Activated CD8-positive, alpha-beta T cell treated with anti-CD3 and anti-CD28 coated beads, Interleukin-2, amount 10 ng/mL, durations not matched to agents 7 days and 5 days (primary cell): ENCODE measurements at regions not wholly inside any gene's neighbourhood (a gene's known extent, or its start where the extent isn't known, plus 50 kb on each side); places are given as distances from the start of the nearest gene placed in this dataset.

Source experiments
- ATAC-seq: fragments of 150-1000 bp; cut with Tn5 transposase; one replicate; pipeline ENCODE4 v1.10.0; 2021; ENCODE audit warnings: moderate library complexity
- CTCF ChIA-PET: fragments of 350-600 bp; sonication (Branson Sonifier 250); formaldehyde crosslinking; loops from one replicate; lab custom pipeline; 2021; ENCODE audit warnings: antibody characterized with exemption; lab: Charles Lee
- POLR2A ChIA-PET: fragments of 350-600 bp; sonication (Branson Sonifier 250); formaldehyde crosslinking; loops from one replicate; lab custom pipeline; 2021; ENCODE audit warnings: antibody characterized with exemption; lab: Charles Lee
- DNase-seq: peaks from one replicate; pipeline ENCODE4 v3.0.0-alpha.2; 2020
- H3K27ac Mint-ChIP-seq: one replicate; pipeline ENCODE4 v1.8.0; 2021; ENCODE audit warnings: mild to moderate bottlenecking, mixed read lengths
- H3K27me3 Mint-ChIP-seq: one replicate; pipeline ENCODE4 v1.8.0; 2021; ENCODE audit warnings: low read depth, mixed read lengths
- H3K36me3 Mint-ChIP-seq: one replicate; pipeline ENCODE4 v1.8.0; 2021; ENCODE audit warnings: low read depth, mixed read lengths
- H3K4me1 Mint-ChIP-seq: one replicate; pipeline ENCODE4 v1.8.0; 2021; ENCODE audit warnings: low read depth, mixed read lengths
- H3K4me3 Mint-ChIP-seq: one replicate; pipeline ENCODE4 v1.8.0; 2021; ENCODE audit warnings: mild to moderate bottlenecking, mixed read lengths
- H3K9me3 Mint-ChIP-seq: one replicate; pipeline ENCODE4 v1.8.0; 2022; ENCODE audit warnings: mixed read lengths; ENCODE audit not compliant: insufficient read depth

GRCh38 chr13:63435667-63436324 is 2020.1 kb upstream of the PCDH20 start:
- no peak overlapping the region for H3K27ac Mint-ChIP-seq

GRCh38 chr13:63433546-63434150 is 2018.0 kb upstream of the PCDH20 start:
- H3K27ac Mint-ChIP-seq, result no peak overlapping the region
- no peaks in the 10 kb centered on the region for H3K4me1 Mint-ChIP-seq
- ChIA-PET POLR2A (no interaction called here), CTCF (no interaction called here)
- no peaks in the 10 kb centered on the region for H3K27me3 Mint-ChIP-seq
- H3K36me3 Mint-ChIP-seq, result no peaks in the 10 kb centered on the region
- H3K9me3 Mint-ChIP-seq, result no peaks in the 10 kb centered on the region
- ATAC-seq (no peak), DNase-seq (no peak)
- H3K4me3 Mint-ChIP-seq, result no peak overlapping the region

More at GRCh38 chr13:63435667-63436324, 2020.1 kb upstream of the PCDH20 start:
- ChIA-PET POLR2A (interaction anchor here (0.9 kb wide), 1 partner anchor 97 kb away, joined by 3 read pairs; no protein-coding TSS in a partner anchor), CTCF (no interaction called here)
- ATAC-seq, result no peak
- Mint-ChIP-seq H3K36me3 (no peaks in the 10 kb centered on the region), H3K9me3 (peaks cover 6% of the 10 kb centered on the region), H3K27me3 (no peaks in the 10 kb centered on the region), H3K4me1 (no peaks in the 10 kb centered on the region), H3K4me3 (no peak overlapping the region)
- DNase-seq, result no peak

- DNase-seq (no peak), ATAC-seq (no peak)
- Mint-ChIP-seq H3K27me3 (no peaks in the 10 kb centered on the region), H3K9me3 (peaks cover 18% of the 10 kb centered on the region), H3K4me1 (no peaks in the 10 kb centered on the region), H3K27ac (no peak overlapping the region), H3K4me3 (no peak overlapping the region), H3K36me3 (no peaks in the 10 kb centered on the region)
- POLR2A ChIA-PET, result no interaction called here
- CTCF ChIA-PET, result no interaction called here
Measured at GRCh38 chr13:63427170-63427569, 2011.5 kb upstream of the PCDH20 start.

GRCh38 chr13:63425131-63425530 is 2009.5 kb upstream of the PCDH20 start:
- H3K27me3 Mint-ChIP-seq, result no peaks in the 10 kb centered on the region
- no peaks in the 10 kb centered on the region for H3K36me3 Mint-ChIP-seq
- POLR2A ChIA-PET, result no interaction called here
- no peak overlapping the region for H3K4me3 Mint-ChIP-seq
- ATAC-seq (no peak), DNase-seq (no peak)
- H3K4me1 Mint-ChIP-seq, result no peaks in the 10 kb centered on the region
- CTCF ChIA-PET, result no interaction called here
- no peak overlapping the region for H3K27ac Mint-ChIP-seq
- H3K9me3 Mint-ChIP-seq, result peaks cover 22% of the 10 kb centered on the region

GRCh38 chr13:63421123-63421522 is 2005.5 kb upstream of the PCDH20 start:
- H3K4me1 Mint-ChIP-seq, result no peaks in the 10 kb centered on the region
- H3K27ac Mint-ChIP-seq, result no peak overlapping the region
- ChIA-PET CTCF (no interaction called here), POLR2A (no interaction called here)
- H3K27me3 Mint-ChIP-seq, result no peaks in the 10 kb centered on the region
- no peaks in the 10 kb centered on the region for H3K36me3 Mint-ChIP-seq
- DNase-seq (no peak), ATAC-seq (no peak)
- peaks cover 18% of the 10 kb centered on the region for H3K9me3 Mint-ChIP-seq
- no peak overlapping the region for H3K4me3 Mint-ChIP-seq

- Mint-ChIP-seq H3K27ac (no peak overlapping the region), H3K36me3 (no peaks in the 10 kb centered on the region), H3K9me3 (peaks cover 18% of the 10 kb centered on the region), H3K27me3 (no peaks in the 10 kb centered on the region), H3K4me3 (no peak overlapping the region), H3K4me1 (no peaks in the 10 kb centered on the region)
- ATAC-seq (no peak), DNase-seq (no peak)
- POLR2A ChIA-PET, result no interaction called here
- CTCF ChIA-PET, result no interaction called here
Measured at GRCh38 chr13:63420685-63421084, 2005.0 kb upstream of the PCDH20 start.

GRCh38 chr13:63414247-63414646 is 1998.6 kb upstream of the PCDH20 start:
- no peaks in the 10 kb centered on the region for H3K27me3 Mint-ChIP-seq
- ChIA-PET CTCF (no interaction called here), POLR2A (no interaction called here)
- H3K4me1 Mint-ChIP-seq, result no peaks in the 10 kb centered on the region
- no peaks in the 10 kb centered on the region for H3K36me3 Mint-ChIP-seq
- no peak for DNase-seq
- H3K4me3 Mint-ChIP-seq, result no peak overlapping the region
- peaks cover 3% of the 10 kb centered on the region for H3K9me3 Mint-ChIP-seq
- no peak for ATAC-seq
- H3K27ac Mint-ChIP-seq, result no peak overlapping the region

- POLR2A ChIA-PET, result no interaction called here
- no peak overlapping the region for H3K4me3 Mint-ChIP-seq
Measured at GRCh38 chr13:63409791-63410351, 1994.2 kb upstream of the PCDH20 start.

GRCh38 chr13:63408331-63409189 is 1992.9 kb upstream of the PCDH20 start:
- Mint-ChIP-seq H3K4me1 (no peaks in the 10 kb centered on the region), H3K27ac (no peak overlapping the region), H3K36me3 (no peaks in the 10 kb centered on the region), H3K4me3 (no peak overlapping the region), H3K9me3 (peaks cover 7% of the 10 kb centered on the region), H3K27me3 (no peaks in the 10 kb centered on the region)
- ATAC-seq, result no peak
- no peak for DNase-seq
- ChIA-PET CTCF (no interaction called here), POLR2A (no interaction called here)

More at GRCh38 chr13:63409791-63410351, 1994.2 kb upstream of the PCDH20 start:
- ATAC-seq (no peak), DNase-seq (no peak)
- Mint-ChIP-seq H3K9me3 (peaks cover 5% of the 10 kb centered on the region), H3K27me3 (no peaks in the 10 kb centered on the region), H3K27ac (no peak overlapping the region), H3K4me1 (no peaks in the 10 kb centered on the region), H3K36me3 (no peaks in the 10 kb centered on the region)
- CTCF ChIA-PET, result no interaction called here

GRCh38 chr13:63403733-63404132 is 1988.1 kb upstream of the PCDH20 start:
- H3K27me3 Mint-ChIP-seq, result no peaks in the 10 kb centered on the region
- peaks cover 18% of the 10 kb centered on the region for H3K9me3 Mint-ChIP-seq
- H3K4me1 Mint-ChIP-seq, result no peaks in the 10 kb centered on the region
- CTCF ChIA-PET, result no interaction called here
- POLR2A ChIA-PET, result no interaction called here
- no peak for DNase-seq
- ATAC-seq, result no peak
- H3K4me3 Mint-ChIP-seq, result no peak overlapping the region
- no peaks in the 10 kb centered on the region for H3K36me3 Mint-ChIP-seq
- H3K27ac Mint-ChIP-seq, result no peak overlapping the region

GRCh38 chr13:63396746-63397145 is 1981.1 kb upstream of the PCDH20 start:
- Mint-ChIP-seq H3K4me3 (no peak overlapping the region), H3K27me3 (no peaks in the 10 kb centered on the region), H3K27ac (no peak overlapping the region), H3K9me3 (peaks cover 11% of the 10 kb centered on the region), H3K36me3 (no peaks in the 10 kb centered on the region), H3K4me1 (no peaks in the 10 kb centered on the region)
- ATAC-seq (no peak), DNase-seq (no peak)
- ChIA-PET CTCF (interaction anchor here (0.6 kb wide), 1 partner anchor 930 kb away, joined by 3 read pairs; no protein-coding TSS in a partner anchor), POLR2A (no interaction called here)

GRCh38 chr13:63393112-63393511 is 1977.5 kb upstream of the PCDH20 start:
- ChIA-PET CTCF (no interaction called here), POLR2A (no interaction called here)
- H3K4me3 Mint-ChIP-seq, result no peak overlapping the region
- no peaks in the 10 kb centered on the region for H3K4me1 Mint-ChIP-seq
- DNase-seq (no peak), ATAC-seq (no peak)
- H3K27me3 Mint-ChIP-seq, result no peaks in the 10 kb centered on the region
- peaks cover 6% of the 10 kb centered on the region for H3K9me3 Mint-ChIP-seq
- no peak overlapping the region for H3K27ac Mint-ChIP-seq
- no peaks in the 10 kb centered on the region for H3K36me3 Mint-ChIP-seq
